ENCODE measurements at regions not wholly inside any gene's neighbourhood (a gene's known extent, or its start where the extent isn't known, plus 50 kb on each side); places are given as distances from the start of the nearest gene placed in this dataset.

DNA sequence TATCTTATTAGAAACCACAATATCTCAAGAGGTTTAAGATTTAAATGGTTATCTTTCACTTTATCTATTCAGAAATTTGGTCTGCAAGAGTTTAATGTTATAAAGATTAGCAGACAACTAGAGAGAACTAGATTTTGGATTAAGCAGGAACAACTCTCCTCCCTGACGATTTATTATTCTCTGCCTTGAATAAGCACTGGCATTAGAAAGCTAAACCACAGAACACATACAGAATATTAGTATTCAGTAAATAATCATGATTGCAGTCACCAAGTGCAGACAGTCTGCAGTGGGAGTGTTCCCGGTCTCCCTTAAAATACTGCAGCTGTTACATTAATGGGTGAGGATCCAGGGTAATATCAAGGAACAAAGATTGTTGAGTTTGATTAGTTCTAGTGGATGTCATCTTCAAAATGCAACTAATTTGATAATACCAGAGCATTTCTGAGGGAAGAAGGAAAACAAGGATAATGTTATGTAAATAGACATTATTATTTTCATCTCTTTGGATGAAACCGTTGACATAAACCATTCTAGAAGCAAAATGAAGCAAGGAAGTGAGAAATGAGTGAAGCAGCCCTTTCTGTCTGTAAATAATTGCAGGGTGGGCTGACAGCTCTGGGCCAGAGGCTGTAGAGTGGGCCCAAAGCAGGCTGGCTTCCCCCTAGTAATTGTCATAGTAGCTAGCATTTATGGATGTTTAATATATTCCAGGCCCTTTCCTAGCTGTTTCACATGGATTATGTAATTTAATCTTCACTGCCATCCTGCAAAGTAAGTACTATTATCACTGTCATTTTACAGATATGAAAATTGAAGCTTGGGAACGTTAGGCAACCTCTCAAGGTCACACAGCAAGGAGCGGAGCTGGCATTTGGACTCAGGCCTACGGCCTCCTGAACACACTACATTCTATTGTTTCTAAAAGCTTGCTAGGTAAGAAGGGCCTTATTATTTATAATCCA lies 79.4 kb downstream of the DYRK2 start:
- TF ChIP-seq POLR2A (IDR thresholded peaks at IDR 0.05; ENCODE audit: low read depth, low read length) (no peak), POLR2AphosphoS5 (IDR thresholded peaks at IDR 0.05; ENCODE audit: insufficient read depth, low read depth, low read length) (no peak), CTCF (IDR thresholded peaks at IDR 0.05; ENCODE audit: extremely low read depth in 1 of 2, insufficient read depth in 1 of 2, low read depth in 1 of 2, low read length in 2 of 2) (no peak), EZH2 (IDR thresholded peaks at IDR 0.05; ENCODE audit: borderline replicate concordance, low read depth, low read length, severe bottlenecking) (no peak), FOS (IDR thresholded peaks at IDR 0.05; ENCODE audit: borderline replicate concordance, insufficient read depth, low read length) (no peak)
- TF ChIP-seq, protein P1, sequence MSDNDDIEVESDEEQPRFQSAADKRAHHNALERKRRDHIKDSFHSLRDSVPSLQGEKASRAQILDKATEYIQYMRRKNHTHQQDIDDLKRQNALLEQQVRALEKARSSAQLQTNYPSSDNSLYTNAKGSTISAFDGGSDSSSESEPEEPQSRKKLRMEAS (IDR thresholded peaks at IDR 0.05; ENCODE audit: insufficient read depth, insufficient read length), result no peak
